SK-N-MC (cell line): ENCODE measurements at regions not wholly inside any gene's neighbourhood (a gene's known extent, or its start where the extent isn't known, plus 50 kb on each side); places are given as distances from the start of the nearest gene placed in this dataset.

Experiments used
- EZH2 ChIP-seq: fragments of 200-600 bp; sonication (generic); IDR thresholded peaks from one replicate; pipeline ENCODE4 v1.6.1; 2017; ENCODE audit warnings: antibody characterized with exemption
- FOXP2 ChIP-seq: optimal IDR thresholded peaks from 2 replicates; pipeline ENCODE3; 2011; ENCODE audit warnings: mild to moderate bottlenecking, moderate library complexity; ENCODE audit not compliant: insufficient read depth; ENCODE audit errors: extremely low read length, control extremely low read depth
- POLR2AphosphoS5 ChIP-seq: IDR thresholded peaks from 2 replicates; pipeline ENCODE4 v1.6.1; 2012; ENCODE audit warnings: mild to moderate bottlenecking, low read depth, low read length, borderline replicate concordance

DNA sequence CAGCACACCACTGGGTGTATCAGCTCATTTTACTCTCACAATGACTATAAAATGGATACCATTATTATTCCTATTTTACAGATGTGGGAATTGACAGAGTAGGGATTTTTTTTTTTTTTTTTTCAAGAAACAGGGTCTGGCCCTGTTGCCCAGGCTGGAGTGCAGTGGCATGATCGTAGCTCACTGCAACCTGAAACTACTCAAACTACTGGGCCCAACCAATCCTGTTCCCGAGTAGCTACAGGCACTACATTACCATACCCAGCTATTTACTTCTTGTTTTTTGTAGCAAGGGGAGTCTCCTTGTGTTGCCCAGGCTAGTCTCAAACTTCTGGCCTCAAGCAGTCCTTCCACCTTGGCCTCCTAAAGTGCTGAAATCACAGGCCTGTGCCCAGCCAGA is 95.2 kb downstream of the LARP7 start:
- TF ChIP-seq EZH2 (no peak), POLR2AphosphoS5 (no peak), FOXP2 (no peak)
